GM13977 (cell line): ENCODE measurements at regions not wholly inside any gene's neighbourhood (a gene's known extent, or its start where the extent isn't known, plus 50 kb on each side); places are given as distances from the start of the nearest gene placed in this dataset.

ENCODE experiments used
- DNase-seq: peaks from one replicate; pipeline ENCODE4 v3.0.0; 2012; ENCODE audit warnings: low spot score
- in situ Hi-C: fragments of 300-500 bp; cut with MboI; formaldehyde crosslinking; loops from one replicate; pipeline ENCODE4 v1.12.0; 2022; ENCODE audit warnings: low sequenced_read_pairs, low pct_unique_long_range_greater_than_20kb, mixed read lengths, inconsistent platforms; ENCODE audit not compliant: unreplicated experiment
- TF ChIP-seq, protein P1 (sequence below): IDR thresholded peaks from 2 replicates; pipeline ENCODE4 v1.5.1; 2012; ENCODE audit warnings: mild to moderate bottlenecking, control low read depth; ENCODE audit not compliant: insufficient read depth; ENCODE audit errors: extremely low read depth, missing control alignments

DNA sequence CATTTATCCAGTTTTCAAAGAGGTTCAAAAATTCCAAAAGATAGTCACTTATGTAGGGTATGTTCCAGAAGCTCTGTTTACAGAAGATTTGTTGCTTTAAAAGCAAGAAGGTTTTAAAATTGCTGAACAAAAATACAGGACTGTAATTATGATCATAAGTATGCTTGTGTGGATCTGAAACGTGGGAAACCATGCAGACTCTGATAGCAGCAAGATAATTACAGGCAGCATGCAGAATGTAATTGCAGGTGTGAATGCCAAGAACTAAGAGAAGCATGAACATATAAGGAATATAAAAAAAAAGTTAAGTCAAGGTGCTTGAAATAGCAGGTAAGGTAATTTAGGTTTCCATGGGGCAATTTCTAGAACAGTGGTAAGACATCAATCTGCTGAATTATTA is 405.7 kb downstream of the ARL4A start:
- DNase-seq, result no peak
- in situ Hi-C loops, result no loop called here
- TF ChIP-seq, protein P1, sequence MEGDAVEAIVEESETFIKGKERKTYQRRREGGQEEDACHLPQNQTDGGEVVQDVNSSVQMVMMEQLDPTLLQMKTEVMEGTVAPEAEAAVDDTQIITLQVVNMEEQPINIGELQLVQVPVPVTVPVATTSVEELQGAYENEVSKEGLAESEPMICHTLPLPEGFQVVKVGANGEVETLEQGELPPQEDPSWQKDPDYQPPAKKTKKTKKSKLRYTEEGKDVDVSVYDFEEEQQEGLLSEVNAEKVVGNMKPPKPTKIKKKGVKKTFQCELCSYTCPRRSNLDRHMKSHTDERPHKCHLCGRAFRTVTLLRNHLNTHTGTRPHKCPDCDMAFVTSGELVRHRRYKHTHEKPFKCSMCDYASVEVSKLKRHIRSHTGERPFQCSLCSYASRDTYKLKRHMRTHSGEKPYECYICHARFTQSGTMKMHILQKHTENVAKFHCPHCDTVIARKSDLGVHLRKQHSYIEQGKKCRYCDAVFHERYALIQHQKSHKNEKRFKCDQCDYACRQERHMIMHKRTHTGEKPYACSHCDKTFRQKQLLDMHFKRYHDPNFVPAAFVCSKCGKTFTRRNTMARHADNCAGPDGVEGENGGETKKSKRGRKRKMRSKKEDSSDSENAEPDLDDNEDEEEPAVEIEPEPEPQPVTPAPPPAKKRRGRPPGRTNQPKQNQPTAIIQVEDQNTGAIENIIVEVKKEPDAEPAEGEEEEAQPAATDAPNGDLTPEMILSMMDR, result no peak

DNA sequence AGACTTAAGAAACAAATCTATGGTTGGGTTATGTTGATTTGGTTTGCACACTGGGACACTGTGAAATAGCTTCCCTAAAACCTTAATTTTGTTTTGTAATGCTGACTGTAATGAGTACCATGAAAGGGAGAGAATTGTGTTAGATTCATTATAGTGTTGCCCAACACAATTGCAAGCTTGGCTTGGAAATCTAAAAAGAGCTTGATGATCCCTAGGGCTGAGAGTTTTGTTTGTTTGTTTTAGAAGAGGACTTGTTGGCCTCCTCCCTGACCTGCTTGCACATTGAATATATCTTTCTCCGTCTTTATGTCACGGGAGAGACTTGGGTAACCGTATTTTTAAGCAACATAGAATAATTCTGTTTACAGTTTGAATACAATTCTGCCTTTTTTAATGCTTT is 410.1 kb downstream of the ARL4A start:
- no peak for DNase-seq
- in situ Hi-C loops, result no loop called here
- TF ChIP-seq, protein P1, result no peak

DNA sequence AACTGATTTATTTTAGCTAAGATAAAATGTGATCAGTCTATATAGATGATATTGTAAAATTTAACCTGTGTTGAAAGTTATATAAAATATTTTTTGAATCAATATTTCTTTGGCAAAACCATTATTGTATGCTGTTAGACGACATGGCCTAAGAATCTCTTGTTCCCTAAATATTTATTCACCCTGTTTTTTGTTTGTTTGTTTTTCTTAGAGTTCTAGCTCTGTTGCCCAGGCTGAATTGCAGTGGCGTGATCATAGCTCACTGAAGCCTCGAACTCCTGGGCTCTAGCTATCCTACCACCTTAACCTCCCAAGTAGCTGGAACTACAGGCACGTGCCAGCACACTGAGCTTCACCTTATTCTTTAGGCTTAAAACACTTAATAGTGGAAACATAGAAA is 410.7 kb downstream of the ARL4A start:
- DNase-seq, result no peak
- TF ChIP-seq, protein P1, result no peak
- in situ Hi-C loops, result no loop called here

DNA sequence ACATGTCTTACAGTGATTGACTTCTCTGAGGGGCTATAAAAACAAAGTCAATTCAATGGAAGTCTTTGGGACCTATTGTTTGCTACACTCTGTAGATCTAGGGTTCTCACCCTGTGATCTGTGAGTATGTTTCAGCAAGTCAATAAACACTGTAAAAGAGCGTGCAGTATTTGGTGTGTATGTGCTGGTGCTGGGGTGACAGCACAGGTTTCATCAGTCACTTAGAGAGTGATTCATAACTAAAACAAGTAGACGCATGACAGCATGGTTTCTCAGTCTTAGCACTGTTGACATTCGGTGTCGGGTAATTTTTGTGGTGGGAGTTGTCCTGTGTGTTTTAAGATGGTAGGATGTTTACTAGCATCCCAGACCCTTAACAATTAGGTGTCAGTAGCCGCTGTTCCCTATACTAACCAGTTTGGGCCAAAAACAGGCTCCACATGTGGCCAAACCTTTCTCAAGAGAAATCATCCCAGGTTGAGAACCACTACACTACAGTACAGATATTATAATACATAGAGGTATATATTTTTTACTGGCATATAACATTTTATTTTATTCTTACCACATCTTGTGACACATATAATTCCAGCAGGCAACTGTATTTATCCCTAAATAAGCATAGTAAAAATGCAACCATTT is 411.8 kb downstream of the ARL4A start:
- TF ChIP-seq, protein P1, result no peak
- DNase-seq, result peak; percentile 30
- in situ Hi-C loops, result no loop called here

DNA sequence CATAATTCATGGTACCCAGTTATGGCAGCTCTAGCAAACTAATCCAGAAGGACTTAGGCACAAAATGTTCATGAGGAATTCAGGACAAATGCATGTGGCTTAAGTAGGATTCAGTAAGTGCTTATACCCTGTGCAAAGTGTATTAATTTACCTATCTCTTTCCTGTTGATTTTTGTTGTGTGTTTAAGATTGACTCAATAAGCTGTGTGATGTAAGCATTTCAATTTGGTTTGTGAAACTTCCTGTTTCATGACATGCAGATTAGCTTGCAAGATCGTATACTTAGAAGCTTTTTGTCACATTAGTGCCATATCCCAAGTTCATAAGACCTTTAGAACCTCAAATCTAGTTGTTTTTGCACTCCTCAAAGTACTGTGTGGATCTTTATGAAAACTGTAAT is 416.7 kb downstream of the ARL4A start:
- in situ Hi-C loops, result no loop called here
- no peak for DNase-seq
- TF ChIP-seq, protein P1, result no peak

DNA sequence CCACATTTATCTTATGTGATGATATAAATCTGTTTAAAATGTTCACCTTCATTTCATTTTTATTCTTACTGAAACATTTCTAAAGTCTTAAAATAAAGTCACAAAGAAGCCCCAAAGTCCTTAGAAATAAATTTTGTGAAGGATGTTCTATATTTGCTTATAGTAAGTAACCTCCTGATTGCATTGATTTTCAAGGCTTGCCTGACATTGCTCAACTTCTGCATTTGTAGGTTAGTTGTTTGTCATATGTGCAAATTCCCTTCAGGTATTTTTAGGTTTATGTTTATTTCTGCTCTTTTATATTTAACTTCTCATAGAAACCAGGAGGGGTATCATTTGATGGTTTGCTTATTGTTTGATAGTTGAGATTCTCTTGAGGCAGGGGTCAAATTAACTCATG is 417.8 kb downstream of the ARL4A start:
- TF ChIP-seq, protein P1, result no peak
- in situ Hi-C loops, result no loop called here
- no peak for DNase-seq
